Ammon's horn (tissue), 1 donor: ENCODE measurements at regions not wholly inside any gene's neighbourhood (a gene's known extent, or its start where the extent isn't known, plus 50 kb on each side); places are given as distances from the start of the nearest gene placed in this dataset.

Experiments used
- DNase-seq: peaks from one replicate; pipeline ENCODE4 v3.0.0-alpha.2; 2016; ENCODE audit warnings: low spot score

- peak; percentile 90 for DNase-seq
Measured at GRCh38 chr6:23027281-23027680, 457.9 kb downstream of the HDGFL1 start.

GRCh38 chr6:23031986-23032385 is 462.6 kb downstream of the HDGFL1 start:
- no peak for DNase-seq

- DNase-seq, result no peak
Measured at GRCh38 chr6:23034926-23035325, 465.6 kb downstream of the HDGFL1 start.

- no peak for DNase-seq
Measured at GRCh38 chr6:23036406-23036983, 467.1 kb downstream of the HDGFL1 start.

GRCh38 chr6:23040899-23041298 is 471.5 kb downstream of the HDGFL1 start:
- DNase-seq, result no peak

GRCh38 chr6:23045280-23045679 is 475.9 kb downstream of the HDGFL1 start:
- no peak for DNase-seq

- DNase-seq, result no peak
Measured at GRCh38 chr6:23055523-23055922, 486.2 kb downstream of the HDGFL1 start.

- no peak for DNase-seq
Measured at GRCh38 chr6:23073821-23074220, 504.5 kb downstream of the HDGFL1 start.

- no peak for DNase-seq
Measured at GRCh38 chr6:23077772-23078171, 508.4 kb downstream of the HDGFL1 start.

GRCh38 chr6:23081701-23082100 is 512.3 kb downstream of the HDGFL1 start:
- no peak for DNase-seq

GRCh38 chr6:23086100-23086499 is 516.7 kb downstream of the HDGFL1 start:
- DNase-seq, result no peak

- DNase-seq, result peak; percentile 3
Measured at GRCh38 chr6:23087471-23087870, 518.1 kb downstream of the HDGFL1 start.

GRCh38 chr6:23088761-23089160 is 519.4 kb downstream of the HDGFL1 start:
- DNase-seq, result no peak

- DNase-seq, result no peak
Measured at GRCh38 chr6:23089981-23090380, 520.6 kb downstream of the HDGFL1 start.

- DNase-seq, result no peak
Measured at GRCh38 chr6:23091795-23092194, 522.4 kb downstream of the HDGFL1 start.

GRCh38 chr6:23096876-23097275 is 527.5 kb downstream of the HDGFL1 start:
- no peak for DNase-seq

GRCh38 chr6:23097566-23097965 is 528.2 kb downstream of the HDGFL1 start:
- no peak for DNase-seq

- DNase-seq, result no peak
Measured at GRCh38 chr6:23106951-23107350, 537.6 kb downstream of the HDGFL1 start.

GRCh38 chr6:23111984-23112383 is 542.6 kb downstream of the HDGFL1 start:
- DNase-seq, result no peak

- DNase-seq, result no peak
Measured at GRCh38 chr6:23114812-23115504, 545.6 kb downstream of the HDGFL1 start.

GRCh38 chr6:23137611-23138010 is 568.2 kb downstream of the HDGFL1 start:
- DNase-seq, result no peak

- no peak for DNase-seq
Measured at GRCh38 chr6:23140871-23141270, 571.5 kb downstream of the HDGFL1 start.

GRCh38 chr6:23145781-23146180 is 576.4 kb downstream of the HDGFL1 start:
- DNase-seq, result no peak

- DNase-seq, result no peak
Measured at GRCh38 chr6:23154159-23154558, 584.8 kb downstream of the HDGFL1 start.
